GM12878 (cell line): ENCODE measurements at regions not wholly inside any gene's neighbourhood (a gene's known extent, or its start where the extent isn't known, plus 50 kb on each side); places are given as distances from the start of the nearest gene placed in this dataset.

Experiments
- ATAC-seq: fragments of 200-7000 bp; cut with Tn5 transposase; 3 replicates; pipeline ENCODE4 v1.9.1; 2020; ENCODE audit warnings: mild to moderate bottlenecking, moderate library complexity
- BruUV-seq: library from RNA; stranded (reverse); fragments of 400-500 nt; replicated peaks from 2 replicates; lab custom pipeline; 2021; lab: Mats Ljungman, UMichigan
- CTCF ChIA-PET: fragments of 300-600 bp; sonication (Branson Sonifier 250); formaldehyde crosslinking; extraction: SDS; loops from one replicate; lab custom pipeline; 2021; ENCODE audit warnings: inconsistent platforms; lab: Yijun Ruan, JAX
- POLR2A ChIA-PET: fragments of 350-600 bp; formaldehyde crosslinking; extraction: SDS; loops from one replicate; lab custom pipeline; 2021; ENCODE audit warnings: inconsistent platforms; lab: Charles Lee
- RAD21 ChIA-PET: fragments of 300-600 bp; sonication (Branson Sonifier 250); formaldehyde crosslinking; loops from one replicate; lab custom pipeline; 2023; ENCODE audit warnings: antibody characterized with exemption; ENCODE audit not compliant: unreplicated experiment; lab: Charles Lee
- SMC1A ChIA-PET: fragments of 300-600 bp; sonication (Branson Sonifier 250); formaldehyde crosslinking; loops from one replicate; lab custom pipeline; 2023; ENCODE audit not compliant: unreplicated experiment, uncharacterized antibody; lab: Charles Lee
- DNase-seq: peaks from one replicate; pipeline ENCODE4 v3.0.0-alpha.2; 2011; ENCODE audit warnings: low read depth, low spot score
- FAIRE-seq: peaks from 3 replicates; lab custom pipeline; 2011; peaks lifted over from hg19 to GRCh38; lab: Jason Lieb, UNC
- H2AFZ ChIP-seq: 2 replicates; pipeline ENCODE4 v1.6.0; 2011; ENCODE audit warnings: low read depth, low read length, control low read depth; ENCODE audit not compliant: control insufficient read depth
- H3K27ac ChIP-seq: 2 replicates; pipeline ENCODE4 v1.5.1; 2011; ENCODE audit warnings: control low read depth; ENCODE audit not compliant: control insufficient read depth, insufficient read depth
- H3K27me3 ChIP-seq, 2 experiments: replicated peaks in 1 of 2; 2 replicates each; pipeline versions ENCODE4 v1.6.0 to v1.6.1; 2011; ENCODE audit warnings: low read length in 1 of 2; ENCODE audit not compliant: control insufficient read depth in 2 of 2, insufficient read depth in 2 of 2
- H3K36me3 ChIP-seq, 2 experiments: 2 replicates each; pipeline ENCODE4 v1.5.1; 2011; ENCODE audit warnings: low read length in 1 of 2; ENCODE audit not compliant: control insufficient read depth in 2 of 2, insufficient read depth in 2 of 2
- H3K4me1 ChIP-seq: 2 replicates; pipeline ENCODE4 v1.6.1; 2011; ENCODE audit warnings: mild to moderate bottlenecking, low read length, moderate library complexity, mixed read lengths; ENCODE audit not compliant: control insufficient read depth, insufficient read depth
- H3K4me2 ChIP-seq: 2 replicates; pipeline ENCODE4 v1.6.0; 2011; ENCODE audit warnings: control low read depth; ENCODE audit not compliant: control insufficient read depth, insufficient read depth
- H3K4me3 ChIP-seq: fragments of 200-600 bp; sonication (generic); 2 replicates; pipeline ENCODE4 v1.5.1; 2016
- H3K79me2 ChIP-seq: 2 replicates; pipeline ENCODE4 v1.6.0; 2011; ENCODE audit warnings: low read length; ENCODE audit not compliant: control insufficient read depth, insufficient read depth
- H3K9ac ChIP-seq: 2 replicates; pipeline ENCODE4 v1.8.0; 2011; ENCODE audit warnings: low read length, control low read depth, mixed read lengths; ENCODE audit not compliant: control insufficient read depth, insufficient read depth
- H3K9me3 ChIP-seq: replicated peaks from 3 replicates; pipeline ENCODE4 v1.5.1; 2011; ENCODE audit warnings: mild to moderate bottlenecking, low read length; ENCODE audit not compliant: control insufficient read depth, insufficient read depth
- H4K20me1 ChIP-seq: 2 replicates; pipeline ENCODE4 v1.6.0; 2011; ENCODE audit not compliant: control insufficient read depth, insufficient read depth
- BACH1 ChIP-seq: fragments of 450-650 bp; IDR thresholded peaks from 2 replicates; pipeline ENCODE4 v1.6.1; 2017; ENCODE audit warnings: mild to moderate bottlenecking, borderline replicate concordance
- CEBPB ChIP-seq, 2 experiments: fragments of 150-350 bp in 1 of 2; IDR thresholded peaks; 2 replicates each; pipeline ENCODE4 v1.6.1; 2012 to 2014; ENCODE audit warnings: low read depth in 2 of 2, low read length in 2 of 2, borderline replicate concordance in 1 of 2, inconsistent platforms in 1 of 2
- FOXM1 ChIP-seq: IDR thresholded peaks from 2 replicates; pipeline ENCODE4 v1.6.1; 2012; ENCODE audit warnings: low read depth, mild to moderate bottlenecking, inconsistent platforms, low read length, moderate library complexity
- MEF2A ChIP-seq: IDR thresholded peaks from 2 replicates; pipeline ENCODE4 v1.6.1; 2011; ENCODE audit warnings: low read depth, mild to moderate bottlenecking, low read length, moderate library complexity; ENCODE audit not compliant: insufficient read depth
- MEF2B ChIP-seq: fragments of 450-650 bp; IDR thresholded peaks from 2 replicates; pipeline ENCODE4 v1.6.1; 2018; ENCODE audit warnings: mild to moderate bottlenecking, moderate library complexity; ENCODE audit not compliant: partially characterized antibody, poor library complexity, severe bottlenecking
- MTA2 ChIP-seq: fragments of 450-650 bp; IDR thresholded peaks from 2 replicates; pipeline ENCODE4 v1.6.1; 2016; ENCODE audit warnings: low read depth, mild to moderate bottlenecking, moderate library complexity
- PAX8 ChIP-seq: fragments of 450-650 bp; IDR thresholded peaks from 2 replicates; pipeline ENCODE4 v1.6.1; 2017; ENCODE audit warnings: mild to moderate bottlenecking, moderate library complexity
- SIN3A ChIP-seq: IDR thresholded peaks from 2 replicates; pipeline ENCODE4 v1.6.1; 2012; ENCODE audit warnings: low read depth, low read length, improper control_type of control experiment
- SMC3 ChIP-seq: IDR thresholded peaks from 2 replicates; pipeline ENCODE4 v1.6.1; 2011; ENCODE audit warnings: low read length, improper control_type of control experiment, borderline replicate concordance
- ZBTB11 ChIP-seq: fragments of 450-650 bp; formaldehyde crosslinking; IDR thresholded peaks from 2 replicates; pipeline ENCODE4 v1.5.0; 2022; ENCODE audit warnings: mild to moderate bottlenecking, missing genetic modification characterization
- ZBTB4 ChIP-seq: fragments of 450-650 bp; formaldehyde crosslinking; IDR thresholded peaks from 2 replicates; pipeline ENCODE4 v1.4.0; 2022; ENCODE audit warnings: mild to moderate bottlenecking, moderate library complexity
- WGBS: methylation state at CpG from one replicate; pipeline ENCODE4 v1.1.6; 2016; ENCODE audit warnings: low lambda C conversion rate; ENCODE audit not compliant: insufficient replicate concordance, insufficient coverage; ENCODE audit errors: missing lambda C conversion rate; 5-methylcytosine and 5-hydroxymethylcytosine counted together
- in situ Hi-C: fragments of 300-500 bp; cut with MboI; formaldehyde crosslinking; loops from 9 replicates; pipeline ENCODE4 v1.14.3; 2018; ENCODE audit warnings: mixed read lengths
- intact Hi-C: fragments of 100-400 bp; cut with micrococcal nuclease; formaldehyde crosslinking; loops from one replicate; pipeline ENCODE4 v1.14.2; 2022; ENCODE audit not compliant: unreplicated experiment
- TF ChIP-seq, protein P1 (sequence below): IDR thresholded peaks from 2 replicates; pipeline ENCODE4 v1.6.1; 2012; ENCODE audit warnings: low read depth, low read length, improper control_type of control experiment

- no peak for TF ChIP-seq PAX8
- no peak for TF ChIP-seq SIN3A
- no peak for TF ChIP-seq MTA2
- no peak for TF ChIP-seq SMC3
- no peak for TF ChIP-seq MEF2B
- TF ChIP-seq ZBTB4 (CRISPR knock-in tag), result no peak
Observed at GRCh38 chr5:29389993-29390392, 1803.5 kb upstream of the CDH6 start (continued).

DNA sequence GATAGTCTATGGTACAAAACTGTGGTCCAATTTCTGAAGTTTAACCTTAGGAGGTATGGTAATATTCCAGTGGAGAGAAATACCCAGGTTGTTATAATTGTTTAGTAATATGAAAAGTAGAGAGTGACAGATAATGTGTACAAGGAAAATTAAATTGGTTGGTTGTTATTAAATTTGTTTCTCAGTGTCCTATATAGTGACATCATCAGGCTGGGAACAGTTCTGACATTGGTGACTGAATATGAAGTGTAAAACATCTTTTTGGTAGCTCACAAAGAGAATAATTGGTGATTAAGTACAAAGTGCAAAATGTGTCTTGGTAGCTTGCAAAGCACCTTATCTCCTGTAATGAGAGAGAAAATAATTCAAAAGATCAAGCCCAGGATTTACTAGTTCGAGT is 1806.1 kb upstream of the CDH6 start:
- intact Hi-C loops (no loop called here), in situ Hi-C loops (no loop called here)
- no peak overlapping the region for H3K4me3 ChIP-seq
- no peaks in the 10 kb centered on the region for H3K36me3 ChIP-seq
- TF ChIP-seq ZBTB11 (CRISPR knock-in tag), result no peak
- TF ChIP-seq FOXM1, result no peak
- TF ChIP-seq CEBPB (IDR thresholded peaks at IDR 0.05; ENCODE audit: borderline replicate concordance in 1 of 2, low read depth in 2 of 2, low read length in 2 of 2), result no peak
- TF ChIP-seq, protein P1, sequence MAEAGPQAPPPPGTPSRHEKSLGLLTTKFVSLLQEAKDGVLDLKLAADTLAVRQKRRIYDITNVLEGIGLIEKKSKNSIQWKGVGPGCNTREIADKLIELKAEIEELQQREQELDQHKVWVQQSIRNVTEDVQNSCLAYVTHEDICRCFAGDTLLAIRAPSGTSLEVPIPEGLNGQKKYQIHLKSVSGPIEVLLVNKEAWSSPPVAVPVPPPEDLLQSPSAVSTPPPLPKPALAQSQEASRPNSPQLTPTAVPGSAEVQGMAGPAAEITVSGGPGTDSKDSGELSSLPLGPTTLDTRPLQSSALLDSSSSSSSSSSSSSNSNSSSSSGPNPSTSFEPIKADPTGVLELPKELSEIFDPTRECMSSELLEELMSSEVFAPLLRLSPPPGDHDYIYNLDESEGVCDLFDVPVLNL, result no peak
- TF ChIP-seq BACH1, result no peak
- no peak for TF ChIP-seq MEF2A
- H3K9ac ChIP-seq, result no peak overlapping the region
- CTCF ChIA-PET, result no interaction called here
- no peak for DNase-seq
- ATAC-seq, result no peak
- 0% methylated on average over 1 of the region's 1 CpG for WGBS
- BruUV-seq, result no TSS peak
- no peaks in the 10 kb centered on the region; the same call in 2 of the 3 replicates for H3K9me3 ChIP-seq
- H4K20me1 ChIP-seq, result no peaks in the 10 kb centered on the region
- POLR2A ChIA-PET, result no interaction called here
- no peak overlapping the region for H3K4me2 ChIP-seq
- no peaks in the 10 kb centered on the region for H3K79me2 ChIP-seq
- no peaks in the 10 kb centered on the region for H3K4me1 ChIP-seq
- no peaks in the 10 kb centered on the region for H3K27me3 ChIP-seq
- SMC1A ChIA-PET, result interaction anchor here (0.6 kb wide), 1 partner anchor 98 kb away, joined by 3 read pairs; no protein-coding TSS in a partner anchor
- H2AFZ ChIP-seq, result no peak overlapping the region
- no peak overlapping the region for H3K27ac ChIP-seq
- FAIRE-seq, result no peak
- RAD21 ChIA-PET, result no interaction called here
